ENCODE measurements at regions not wholly inside any gene's neighbourhood (a gene's known extent, or its start where the extent isn't known, plus 50 kb on each side); places are given as distances from the start of the nearest gene placed in this dataset.

- no peak for TF ChIP-seq TCF12 (IDR thresholded peaks at IDR 0.05; ENCODE audit: low read depth)
- no peak for TF ChIP-seq RAD21 (IDR thresholded peaks at IDR 0.05; ENCODE audit: low read depth)
- no peak for TF ChIP-seq NFIC (IDR thresholded peaks at IDR 0.05)
- no peak for TF ChIP-seq MAX (IDR thresholded peaks at IDR 0.05)
- TF ChIP-seq CREB1 (IDR thresholded peaks at IDR 0.05; ENCODE audit: low read depth), result no peak
- no peak for TF ChIP-seq YY1 (IDR thresholded peaks at IDR 0.05; ENCODE audit: low read depth)
- no peak for TF ChIP-seq CEBPB (IDR thresholded peaks at IDR 0.05)
- no peak for TF ChIP-seq EP300 (IDR thresholded peaks at IDR 0.05; ENCODE audit: borderline replicate concordance)
- no peak for TF ChIP-seq ZBTB7A (IDR thresholded peaks at IDR 0.05; ENCODE audit: low read depth)
Observed at GRCh38 chr9:15059003-15059402, 148.8 kb upstream of the FREM1 start.

GRCh38 chr9:15058236-15058635, 148.0 kb upstream of the FREM1 start:
- TF ChIP-seq USF1 (IDR thresholded peaks at IDR 0.05) (no peak), REST (IDR thresholded peaks at IDR 0.05; ENCODE audit: low read depth) (no peak), NFIC (IDR thresholded peaks at IDR 0.05) (no peak), YY1 (IDR thresholded peaks at IDR 0.05; ENCODE audit: low read depth) (no peak), ZBTB7A (IDR thresholded peaks at IDR 0.05; ENCODE audit: low read depth) (no peak), TEAD4 (IDR thresholded peaks at IDR 0.05) (no peak), TCF12 (IDR thresholded peaks at IDR 0.05; ENCODE audit: low read depth) (no peak), EP300 (IDR thresholded peaks at IDR 0.05; ENCODE audit: borderline replicate concordance) (no peak), TAF1 (IDR thresholded peaks at IDR 0.05; ENCODE audit: low read depth) (no peak), CREB1 (IDR thresholded peaks at IDR 0.05; ENCODE audit: low read depth) (no peak), MAX (IDR thresholded peaks at IDR 0.05) (no peak), CEBPB (IDR thresholded peaks at IDR 0.05) (no peak), EGR1 (IDR thresholded peaks at IDR 0.05) (no peak), RAD21 (IDR thresholded peaks at IDR 0.05; ENCODE audit: low read depth) (no peak), FOXM1 (IDR thresholded peaks at IDR 0.05; ENCODE audit: borderline replicate concordance, low read depth) (no peak)

- TF ChIP-seq EGR1 (IDR thresholded peaks at IDR 0.05) (no peak), USF1 (IDR thresholded peaks at IDR 0.05) (no peak), REST (IDR thresholded peaks at IDR 0.05; ENCODE audit: low read depth) (no peak), MAX (IDR thresholded peaks at IDR 0.05) (no peak), TCF12 (IDR thresholded peaks at IDR 0.05; ENCODE audit: low read depth) (no peak), TAF1 (IDR thresholded peaks at IDR 0.05; ENCODE audit: low read depth) (no peak), NFIC (IDR thresholded peaks at IDR 0.05) (no peak), YY1 (IDR thresholded peaks at IDR 0.05; ENCODE audit: low read depth) (no peak), CEBPB (IDR thresholded peaks at IDR 0.05) (no peak)
Observed at GRCh38 chr9:15048772-15049171, 138.5 kb upstream of the FREM1 start.

- TF ChIP-seq YY1 (IDR thresholded peaks at IDR 0.05; ENCODE audit: low read depth), result no peak
- no peak for TF ChIP-seq MAX (IDR thresholded peaks at IDR 0.05)
- no peak for TF ChIP-seq TCF12 (IDR thresholded peaks at IDR 0.05; ENCODE audit: low read depth)
- no peak for TF ChIP-seq EP300 (IDR thresholded peaks at IDR 0.05; ENCODE audit: borderline replicate concordance)
- no peak for TF ChIP-seq EGR1 (IDR thresholded peaks at IDR 0.05)
- no peak for TF ChIP-seq RAD21 (IDR thresholded peaks at IDR 0.05; ENCODE audit: low read depth)
- no peak for TF ChIP-seq REST (IDR thresholded peaks at IDR 0.05; ENCODE audit: low read depth)
- no peak for TF ChIP-seq NFIC (IDR thresholded peaks at IDR 0.05)
- no peak for TF ChIP-seq FOXM1 (IDR thresholded peaks at IDR 0.05; ENCODE audit: borderline replicate concordance, low read depth)
- TF ChIP-seq ZBTB7A (IDR thresholded peaks at IDR 0.05; ENCODE audit: low read depth), result no peak
- no peak for TF ChIP-seq TAF1 (IDR thresholded peaks at IDR 0.05; ENCODE audit: low read depth)
- no peak for TF ChIP-seq CEBPB (IDR thresholded peaks at IDR 0.05)
- no peak for TF ChIP-seq TEAD4 (IDR thresholded peaks at IDR 0.05)
Observed at GRCh38 chr9:15047028-15047551, 136.9 kb upstream of the FREM1 start.

All from Ishikawa (cell line).